GM12873 (cell line): ENCODE measurements at regions not wholly inside any gene's neighbourhood (a gene's known extent, or its start where the extent isn't known, plus 50 kb on each side); places are given as distances from the start of the nearest gene placed in this dataset.

Experiments
- TF ChIP-seq, protein P1 (sequence below): IDR thresholded peaks from 2 replicates; pipeline ENCODE4 v1.5.1; 2012; ENCODE audit warnings: low read depth, mild to moderate bottlenecking, moderate library complexity, low read length, control low read depth; ENCODE audit not compliant: insufficient read depth; ENCODE audit errors: missing control alignments

GRCh38 chrX:10931976-10932375 lies 179.2 kb upstream of the HCCS start:
- TF ChIP-seq, protein P1, sequence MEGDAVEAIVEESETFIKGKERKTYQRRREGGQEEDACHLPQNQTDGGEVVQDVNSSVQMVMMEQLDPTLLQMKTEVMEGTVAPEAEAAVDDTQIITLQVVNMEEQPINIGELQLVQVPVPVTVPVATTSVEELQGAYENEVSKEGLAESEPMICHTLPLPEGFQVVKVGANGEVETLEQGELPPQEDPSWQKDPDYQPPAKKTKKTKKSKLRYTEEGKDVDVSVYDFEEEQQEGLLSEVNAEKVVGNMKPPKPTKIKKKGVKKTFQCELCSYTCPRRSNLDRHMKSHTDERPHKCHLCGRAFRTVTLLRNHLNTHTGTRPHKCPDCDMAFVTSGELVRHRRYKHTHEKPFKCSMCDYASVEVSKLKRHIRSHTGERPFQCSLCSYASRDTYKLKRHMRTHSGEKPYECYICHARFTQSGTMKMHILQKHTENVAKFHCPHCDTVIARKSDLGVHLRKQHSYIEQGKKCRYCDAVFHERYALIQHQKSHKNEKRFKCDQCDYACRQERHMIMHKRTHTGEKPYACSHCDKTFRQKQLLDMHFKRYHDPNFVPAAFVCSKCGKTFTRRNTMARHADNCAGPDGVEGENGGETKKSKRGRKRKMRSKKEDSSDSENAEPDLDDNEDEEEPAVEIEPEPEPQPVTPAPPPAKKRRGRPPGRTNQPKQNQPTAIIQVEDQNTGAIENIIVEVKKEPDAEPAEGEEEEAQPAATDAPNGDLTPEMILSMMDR = no peak

DNA sequence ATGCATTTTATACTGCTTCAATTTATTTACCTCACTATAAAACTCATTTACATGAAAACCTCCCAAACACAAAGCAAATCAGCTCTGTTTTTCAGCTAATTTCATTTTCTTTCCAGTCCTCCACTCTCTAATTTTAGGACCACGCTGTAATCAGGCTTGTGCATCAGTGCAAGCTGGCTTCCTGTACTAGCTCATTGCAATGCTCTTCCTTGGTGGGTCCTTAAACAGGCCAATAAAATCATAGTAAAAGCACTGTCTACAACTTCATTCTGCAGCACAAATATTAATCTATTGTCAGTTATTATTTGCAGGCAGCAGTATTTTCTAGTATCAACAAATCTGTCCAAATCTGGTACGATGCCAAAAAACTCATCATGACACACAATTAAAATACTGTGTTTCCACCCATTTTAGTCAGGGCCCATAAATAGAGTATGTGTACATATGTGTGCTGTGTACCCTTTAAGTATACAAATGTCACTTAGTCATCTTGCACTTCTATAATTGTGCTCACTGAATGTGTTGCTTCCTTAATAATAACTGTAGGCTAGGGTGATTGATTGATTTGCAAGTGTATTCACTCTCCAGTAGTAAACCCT lies 178.2 kb upstream of the HCCS start:
- TF ChIP-seq, protein P1 = no peak

DNA sequence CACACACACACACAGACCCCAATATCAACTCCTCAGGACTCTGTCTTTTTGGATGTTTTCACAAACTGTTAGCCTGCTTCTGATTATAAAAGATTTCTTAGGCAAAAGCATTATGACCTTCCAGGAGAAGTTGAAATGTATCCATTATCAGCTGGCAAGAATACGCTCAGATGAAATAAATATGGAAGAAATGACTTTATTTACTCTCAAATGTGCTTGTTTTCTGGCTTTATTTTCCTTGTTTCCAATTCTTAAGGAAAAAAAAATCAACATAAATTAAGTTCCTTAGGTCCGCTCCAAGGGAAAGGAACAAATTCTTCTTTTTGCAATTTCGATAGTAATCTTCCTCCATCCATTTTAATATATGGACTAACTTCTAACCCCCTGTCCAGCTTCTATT lies 175.6 kb upstream of the HCCS start:
- TF ChIP-seq, protein P1 = no peak

- TF ChIP-seq, protein P1 = no peak
These were observed 174.2 kb upstream of the HCCS start for GRCh38 chrX:10936976-10937375.

DNA sequence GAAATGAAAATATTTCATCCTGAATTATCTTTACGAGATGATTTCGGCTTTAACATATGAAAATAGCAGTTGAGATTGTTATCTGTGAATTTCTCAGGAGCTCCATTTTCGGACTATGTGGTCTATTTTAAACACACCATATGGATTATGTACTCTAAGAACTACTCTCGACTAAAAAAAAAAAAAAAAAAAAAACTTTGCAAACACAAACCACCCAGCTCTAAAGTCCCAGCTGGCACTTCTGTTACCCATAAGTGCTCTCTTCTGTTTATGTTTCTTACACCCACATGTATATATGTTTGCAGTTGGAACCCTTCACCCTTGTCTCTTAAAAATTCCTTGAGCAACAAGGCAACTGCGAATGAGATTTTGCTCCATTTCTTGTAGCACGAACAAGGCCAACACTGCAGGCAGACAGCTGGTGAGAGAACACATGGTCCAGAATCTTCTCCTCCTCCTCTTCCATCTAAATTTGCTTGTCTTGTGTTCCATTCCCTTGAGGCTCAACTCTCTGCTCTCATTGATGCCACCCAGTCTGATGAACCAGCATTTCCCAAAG lies 172.7 kb upstream of the HCCS start:
- TF ChIP-seq, protein P1 = no peak

DNA sequence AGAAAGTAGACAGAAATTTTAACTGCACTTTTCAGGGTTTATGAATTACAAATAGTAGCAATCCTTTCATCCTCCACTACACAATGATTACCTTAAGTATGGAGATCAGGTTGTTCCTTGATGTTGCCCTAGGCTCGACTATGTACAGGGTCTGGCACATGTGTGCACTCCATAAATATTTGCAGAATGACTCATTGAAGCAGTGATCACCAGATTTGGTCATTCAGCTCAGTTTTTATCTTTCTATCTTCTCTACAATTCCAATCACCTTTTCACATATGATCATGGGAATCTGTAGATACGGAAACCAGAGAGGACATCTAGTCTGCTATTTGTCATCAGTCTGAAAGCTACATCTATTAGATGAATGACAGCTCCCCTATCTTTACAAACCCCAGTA lies 171.7 kb upstream of the HCCS start:
- TF ChIP-seq, protein P1 = no peak

GRCh38 chrX:10944136-10944885 lies 166.8 kb upstream of the HCCS start:
- TF ChIP-seq, protein P1 = no peak
